ENCODE measurements at regions not wholly inside any gene's neighbourhood (a gene's known extent, or its start where the extent isn't known, plus 50 kb on each side); places are given as distances from the start of the nearest gene placed in this dataset.

DNA sequence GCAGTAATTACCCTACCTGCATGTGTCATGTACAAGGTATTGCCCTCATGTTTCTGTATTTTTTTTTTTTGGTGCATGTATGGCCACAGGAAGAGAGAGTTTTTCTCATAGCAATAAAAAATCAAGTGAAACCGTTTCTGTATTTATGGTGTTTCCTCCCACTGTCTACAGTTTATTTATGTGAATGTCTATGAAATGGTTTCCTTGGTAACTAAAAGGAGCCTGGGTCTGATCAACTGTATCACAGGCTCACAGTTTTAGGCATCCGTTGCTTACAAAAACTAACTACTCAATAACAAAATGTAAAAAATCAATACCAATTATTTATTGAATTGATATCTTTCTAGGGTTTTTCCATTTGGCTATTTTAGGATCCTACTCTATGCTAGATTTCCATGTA is 464.4 kb downstream of the TAF11L14 start:
- peaks cover 14% of the 10 kb centered on the region; the same call in 1 of the 2 replicates for H3K4me1 ChIP-seq
- H3K9ac ChIP-seq, result no peak overlapping the region
- H3K4me3 ChIP-seq, result no peak overlapping the region
- H3K9me3 ChIP-seq, result no peaks in the 10 kb centered on the region
- H4K20me1 ChIP-seq, result no peaks in the 10 kb centered on the region
- peak overlapping the region; percentile 28 for H3K4me2 ChIP-seq
- H3K27ac ChIP-seq, result no peak overlapping the region
- H3K27me3 ChIP-seq, result no peaks in the 10 kb centered on the region
- no peaks in the 10 kb centered on the region for H3K36me3 ChIP-seq
- no peak for TF ChIP-seq Cebpa-rat (IDR thresholded peaks at IDR 0.05)

DNA sequence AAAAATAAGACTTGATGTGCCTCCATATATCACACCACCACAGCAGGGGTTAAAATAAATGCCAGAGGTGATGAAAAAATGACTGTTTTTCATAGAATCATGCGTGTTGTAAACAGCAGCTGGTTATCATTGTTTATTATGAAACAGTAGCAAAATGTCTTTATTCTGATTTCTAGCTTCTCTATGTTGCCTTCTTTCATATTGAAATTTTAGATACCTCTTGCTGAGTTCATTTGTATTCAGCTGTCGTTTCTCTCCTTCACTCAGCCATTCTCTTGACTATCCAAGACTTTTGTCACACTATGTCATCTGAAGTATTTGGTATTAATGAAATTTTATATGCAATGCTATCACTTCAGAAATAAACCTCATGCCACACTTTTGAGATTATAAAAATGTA is 465.0 kb downstream of the TAF11L14 start:
- H3K36me3 ChIP-seq, result no peaks in the 10 kb centered on the region
- no peak for TF ChIP-seq Cebpa-rat (IDR thresholded peaks at IDR 0.05)

DNA sequence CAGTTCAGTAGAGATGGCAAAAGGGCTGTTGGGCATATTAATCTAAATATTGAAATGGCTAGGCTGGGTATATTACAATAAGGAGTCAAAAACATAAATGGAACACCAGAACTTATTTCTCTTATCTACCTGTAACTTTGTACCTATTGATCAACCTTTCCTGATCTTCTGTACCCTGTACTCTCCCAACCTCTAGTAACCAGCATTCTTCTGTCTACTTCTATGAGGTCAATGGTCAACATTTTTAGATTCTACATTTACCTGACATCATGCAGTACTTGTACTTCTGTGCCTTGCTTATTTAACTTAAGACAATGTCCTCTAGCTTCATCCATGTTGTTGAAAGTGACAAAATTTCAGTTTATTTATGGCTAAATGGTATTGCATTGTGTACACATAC is 467.3 kb downstream of the TAF11L14 start:
- Histone ChIP-seq H3K9ac (no peak overlapping the region), H3K4me2 (no peak overlapping the region), H4K20me1 (no peaks in the 10 kb centered on the region), H3K27ac (no peak overlapping the region), H3K4me1 (peaks cover 14% of the 10 kb centered on the region; the same call in 1 of the 2 replicates), H3K4me3 (no peak overlapping the region), H3K9me3 (no peaks in the 10 kb centered on the region), H3K27me3 (no peaks in the 10 kb centered on the region), H3K36me3 (no peaks in the 10 kb centered on the region)
- TF ChIP-seq Cebpa-rat (IDR thresholded peaks at IDR 0.05), result no peak

More for the DNA sequence above, 465.0 kb downstream of the TAF11L14 start:
- peaks cover 14% of the 10 kb centered on the region; the same call in 1 of the 2 replicates for H3K4me1 ChIP-seq
- no peak overlapping the region for H3K9ac ChIP-seq
- H3K27me3 ChIP-seq, result no peaks in the 10 kb centered on the region
- H3K27ac ChIP-seq, result no peak overlapping the region
- H4K20me1 ChIP-seq, result no peaks in the 10 kb centered on the region
- no peaks in the 10 kb centered on the region for H3K9me3 ChIP-seq
- no peak overlapping the region for H3K4me3 ChIP-seq
- peak overlapping the region; percentile 28; the same call in 1 of the 2 replicates for H3K4me2 ChIP-seq

DNA sequence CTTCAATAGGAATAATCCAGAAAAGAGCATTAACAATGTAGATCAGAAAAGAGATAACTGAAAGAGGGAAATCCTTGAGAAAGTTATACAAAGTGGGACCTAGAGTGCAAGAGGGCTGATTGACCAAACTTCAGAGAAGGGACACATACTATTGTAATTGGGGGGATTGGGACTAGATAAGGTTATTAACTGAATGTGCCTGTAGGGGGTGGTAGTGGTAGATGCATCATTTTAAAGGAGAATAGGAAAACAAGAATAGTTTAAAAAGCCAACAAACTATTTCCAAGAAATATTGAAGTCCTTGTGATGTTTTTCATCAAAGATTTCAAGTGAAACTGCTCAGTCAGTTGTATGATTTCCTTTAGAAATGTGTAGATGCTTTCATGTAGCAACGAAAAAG is 468.5 kb downstream of the TAF11L14 start:
- no peak for TF ChIP-seq Cebpa-rat (IDR thresholded peaks at IDR 0.05)
- H3K27me3 ChIP-seq, result no peaks in the 10 kb centered on the region
- H3K4me3 ChIP-seq, result no peak overlapping the region
- H3K4me2 ChIP-seq, result no peak overlapping the region
- no peaks in the 10 kb centered on the region for H3K36me3 ChIP-seq
- H4K20me1 ChIP-seq, result no peaks in the 10 kb centered on the region
- H3K27ac ChIP-seq, result no peak overlapping the region
- peaks cover 14% of the 10 kb centered on the region; the same call in 1 of the 2 replicates for H3K4me1 ChIP-seq
- H3K9me3 ChIP-seq, result no peaks in the 10 kb centered on the region
- no peak overlapping the region for H3K9ac ChIP-seq

DNA sequence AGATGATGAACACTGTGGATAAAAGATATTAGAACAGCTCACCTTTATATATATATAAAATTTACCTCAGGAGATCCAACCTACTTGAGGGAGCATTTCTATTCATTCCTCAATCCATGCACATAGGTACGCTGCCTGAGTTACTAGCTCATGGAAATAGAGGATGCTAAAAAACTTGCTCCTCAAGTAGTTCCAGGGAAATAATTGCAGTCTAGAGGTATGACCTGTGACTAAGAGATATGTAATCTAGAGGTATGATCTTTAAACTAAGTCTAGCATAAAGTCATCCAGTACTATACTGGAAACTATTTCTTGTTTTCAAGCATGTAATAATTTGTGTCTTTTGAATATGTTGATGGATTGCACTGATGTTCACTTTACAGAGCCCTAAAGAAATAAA is 471.2 kb downstream of the TAF11L14 start:
- H4K20me1 ChIP-seq, result no peaks in the 10 kb centered on the region
- H3K36me3 ChIP-seq, result no peaks in the 10 kb centered on the region
- no peak overlapping the region for H3K4me3 ChIP-seq
- no peaks in the 10 kb centered on the region for H3K27me3 ChIP-seq
- H3K27ac ChIP-seq, result no peak overlapping the region
- no peaks in the 10 kb centered on the region for H3K9me3 ChIP-seq
- no peak for TF ChIP-seq Cebpa-rat (IDR thresholded peaks at IDR 0.05)
- H3K9ac ChIP-seq, result no peak overlapping the region
- H3K4me2 ChIP-seq, result no peak overlapping the region
- H3K4me1 ChIP-seq, result no peaks in the 10 kb centered on the region

DNA sequence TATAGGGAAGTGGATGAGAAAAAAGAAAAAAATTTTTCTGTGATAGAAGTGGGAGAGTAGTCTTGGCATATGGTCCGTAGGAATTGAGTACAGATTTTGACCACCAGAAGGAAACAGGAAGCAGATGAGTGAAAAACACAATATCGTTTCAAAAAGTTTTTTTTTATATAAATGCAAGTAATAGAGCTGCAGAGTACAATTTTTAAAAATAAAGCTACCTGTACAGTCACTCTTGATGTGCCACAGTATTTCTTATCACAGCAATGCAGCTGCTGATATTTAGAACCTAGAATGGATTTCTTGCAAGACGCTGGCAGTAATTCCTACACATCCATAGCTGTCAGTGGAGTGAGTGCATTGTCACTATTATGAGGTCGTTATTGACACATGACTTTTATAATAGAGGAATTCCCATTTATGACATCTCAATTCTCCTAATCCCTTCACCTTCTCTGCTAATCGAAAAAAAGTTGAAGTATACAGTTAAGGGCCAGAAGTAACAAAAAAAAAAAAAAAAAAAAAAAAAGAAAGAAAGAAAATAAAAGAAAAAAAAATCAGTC is 477.7 kb downstream of the TAF11L14 start:
- no peak overlapping the region for H3K4me3 ChIP-seq
- H4K20me1 ChIP-seq, result no peaks in the 10 kb centered on the region
- no peak overlapping the region for H3K9ac ChIP-seq
- TF ChIP-seq Cebpa-rat (IDR thresholded peaks at IDR 0.05), result no peak
- no peak overlapping the region for H3K4me2 ChIP-seq
- H3K27ac ChIP-seq, result no peak overlapping the region
- H3K27me3 ChIP-seq, result no peaks in the 10 kb centered on the region
- H3K9me3 ChIP-seq, result no peaks in the 10 kb centered on the region
- H3K36me3 ChIP-seq, result no peaks in the 10 kb centered on the region
- H3K4me1 ChIP-seq, result no peaks in the 10 kb centered on the region; the same call in 1 of the 2 replicates

DNA sequence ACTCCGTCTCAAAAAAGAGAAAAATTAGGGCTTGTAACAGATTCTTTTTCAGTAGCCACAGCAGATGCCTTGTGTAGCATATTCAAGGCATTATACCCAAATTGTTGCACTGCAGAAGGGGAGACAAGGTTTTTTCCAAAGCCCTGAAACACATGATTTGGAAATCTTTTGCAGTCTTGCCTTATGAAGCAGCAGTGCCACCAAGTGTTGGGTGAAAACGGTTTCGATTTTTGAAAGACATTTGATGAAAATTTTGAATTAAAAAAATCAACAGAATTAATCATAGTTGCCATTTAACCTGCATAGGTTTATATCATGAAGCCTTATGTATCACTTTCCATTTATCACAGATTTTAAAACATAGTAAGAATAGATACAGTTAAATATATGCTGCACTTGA is 479.5 kb downstream of the TAF11L14 start:
- Histone ChIP-seq H3K4me3 (no peak overlapping the region), H3K4me2 (no peak overlapping the region)
- TF ChIP-seq Cebpa-rat (IDR thresholded peaks at IDR 0.05), result no peak

DNA sequence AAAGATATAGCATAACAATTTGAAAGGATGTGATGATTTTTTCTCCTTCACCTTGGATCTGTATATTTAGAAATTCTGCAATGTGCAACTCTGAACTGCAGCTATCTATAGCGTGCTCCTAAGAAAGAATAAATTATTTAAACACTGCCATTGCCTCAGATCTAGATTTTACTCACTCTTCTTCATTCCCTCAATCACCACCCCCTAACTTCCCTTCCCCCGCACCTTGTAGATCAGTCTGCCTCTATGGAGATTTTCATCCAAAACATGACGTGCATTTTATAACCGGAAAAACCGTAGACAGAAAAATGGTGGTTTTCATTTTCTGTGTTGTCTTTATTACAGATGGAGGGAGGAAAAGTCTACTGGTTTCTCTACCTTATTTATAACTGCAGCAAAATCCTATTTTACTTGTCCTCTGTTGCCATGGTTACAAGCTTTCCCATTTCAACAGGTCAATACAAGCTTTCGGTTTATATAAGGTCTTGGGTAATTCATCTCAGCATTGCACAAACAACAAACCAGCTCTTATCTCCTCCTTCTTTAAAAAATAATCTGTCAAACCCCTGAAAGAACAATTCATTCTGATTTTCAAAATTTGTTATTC is 480.0 kb downstream of the TAF11L14 start:
- no peaks in the 10 kb centered on the region for H3K36me3 ChIP-seq
- no peak overlapping the region for H3K27ac ChIP-seq
- no peaks in the 10 kb centered on the region for H3K9me3 ChIP-seq
- no peaks in the 10 kb centered on the region for H4K20me1 ChIP-seq
- no peaks in the 10 kb centered on the region; the same call in 1 of the 2 replicates for H3K4me1 ChIP-seq
- no peak overlapping the region for H3K9ac ChIP-seq
- no peak overlapping the region for H3K4me2 ChIP-seq
- TF ChIP-seq Cebpa-rat (IDR thresholded peaks at IDR 0.05), result no peak
- no peak overlapping the region for H3K4me3 ChIP-seq
- no peaks in the 10 kb centered on the region for H3K27me3 ChIP-seq

More for the DNA sequence above, 479.5 kb downstream of the TAF11L14 start:
- Histone ChIP-seq H4K20me1 (no peaks in the 10 kb centered on the region), H3K9me3 (no peaks in the 10 kb centered on the region), H3K4me1 (no peaks in the 10 kb centered on the region; the same call in 1 of the 2 replicates), H3K36me3 (no peaks in the 10 kb centered on the region), H3K27me3 (no peaks in the 10 kb centered on the region), H3K9ac (no peak overlapping the region), H3K27ac (no peak overlapping the region)

DNA sequence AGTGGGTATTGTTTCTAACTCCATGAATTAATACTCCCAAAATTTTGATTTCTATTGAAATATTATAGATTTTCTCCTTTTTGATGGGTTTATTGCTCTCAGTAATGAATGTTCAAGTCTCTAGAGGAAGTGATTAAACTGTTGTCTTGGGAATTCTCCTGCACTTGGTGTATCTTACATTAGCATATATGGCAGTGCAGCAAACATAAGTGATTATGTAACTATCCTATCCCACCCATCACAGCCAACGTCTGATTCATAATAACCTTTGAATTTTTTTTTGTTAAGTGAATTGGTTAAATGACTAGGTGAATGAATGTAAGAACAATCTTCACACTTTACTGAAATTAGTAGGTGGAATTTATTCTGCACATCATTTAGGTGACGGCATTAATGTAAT is 483.7 kb downstream of the TAF11L14 start:
- H3K9ac ChIP-seq, result no peak overlapping the region

DNA sequence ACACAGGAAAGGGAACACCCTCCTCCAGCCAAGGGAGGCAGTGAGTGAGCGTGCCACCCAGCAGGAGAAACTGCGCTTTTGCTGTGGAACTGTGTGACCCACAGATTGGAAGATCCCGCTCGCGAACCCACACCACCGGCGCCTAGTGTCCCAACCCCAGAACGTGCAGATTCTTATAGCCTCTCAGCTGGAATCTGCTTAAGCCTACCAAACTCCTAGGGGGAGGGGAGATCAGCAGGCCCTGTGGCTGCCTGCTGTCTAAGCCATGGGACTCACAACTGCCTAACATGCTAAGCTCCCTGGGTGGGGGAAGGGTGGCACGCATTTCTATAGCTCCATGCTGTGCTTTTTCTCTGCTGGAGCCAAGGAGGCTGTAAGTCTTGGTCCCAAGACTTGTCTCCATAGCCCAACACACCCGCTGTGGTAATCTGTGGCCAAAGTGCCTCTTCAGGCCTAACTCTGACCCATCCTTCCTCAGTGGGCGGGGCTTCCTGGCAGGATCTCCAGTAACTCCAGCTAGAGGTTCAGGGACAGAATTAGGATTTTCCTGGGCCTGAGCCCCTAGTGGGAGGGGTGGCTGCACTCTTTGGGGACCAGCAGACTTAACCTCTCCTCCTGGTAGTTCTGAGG is 485.0 kb downstream of the TAF11L14 start:
- Histone ChIP-seq H3K4me3 (no peak overlapping the region), H3K4me2 (no peak overlapping the region), H3K27ac (no peak overlapping the region), H3K27me3 (no peaks in the 10 kb centered on the region), H3K36me3 (no peaks in the 10 kb centered on the region), H3K4me1 (no peaks in the 10 kb centered on the region), H3K9ac (no peak overlapping the region), H3K9me3 (no peaks in the 10 kb centered on the region), H4K20me1 (no peaks in the 10 kb centered on the region)
- no peak for TF ChIP-seq Cebpa-rat (IDR thresholded peaks at IDR 0.05)

More for the DNA sequence above, 483.7 kb downstream of the TAF11L14 start:
- Histone ChIP-seq H4K20me1 (no peaks in the 10 kb centered on the region), H3K4me2 (no peak overlapping the region), H3K27me3 (no peaks in the 10 kb centered on the region), H3K4me3 (no peak overlapping the region), H3K27ac (no peak overlapping the region), H3K4me1 (no peaks in the 10 kb centered on the region), H3K36me3 (no peaks in the 10 kb centered on the region), H3K9me3 (no peaks in the 10 kb centered on the region)
- TF ChIP-seq Cebpa-rat (IDR thresholded peaks at IDR 0.05), result no peak

Measured in BLaER1 (cell line).